Body of pancreas (tissue), 4 donors: ENCODE measurements at regions not wholly inside any gene's neighbourhood (a gene's known extent, or its start where the extent isn't known, plus 50 kb on each side); places are given as distances from the start of the nearest gene placed in this dataset.

Experiments used
- ATAC-seq: fragments of 150-250 bp; one replicate; pipeline ENCODE4 v1.9.1; 2016
- DNase-seq, 4 donors: peaks; one replicate each; pipeline ENCODE4 v3.0.0-alpha.2; 2019
- H3K27ac ChIP-seq, 4 donors: fragments of 200-600 bp; sonication (generic); 1 replicate in 3 of 4; 2 replicates in 1 of 4; pipeline versions ENCODE4 v1.5.1 to v1.6.1; 2016 to 2019; ENCODE audit warnings: mild to moderate bottlenecking in 1 of 4, mixed read lengths in 1 of 4, moderate library complexity in 1 of 4
- H3K27me3 ChIP-seq, 2 donors: fragments of 200-600 bp; sonication (generic); one replicate each; pipeline ENCODE4 v1.6.0; 2016; ENCODE audit warnings: mild to moderate bottlenecking in 1 of 2
- H3K36me3 ChIP-seq, 2 donors: fragments of 200-600 bp; sonication (generic); replicated peaks in 1 of 2; 2 replicates each; pipeline ENCODE4 v1.5.1; 2016; ENCODE audit warnings: low read depth in 2 of 2; ENCODE audit not compliant: insufficient read depth in 1 of 2
- H3K4me1 ChIP-seq: fragments of 200-600 bp; sonication (generic); one replicate; pipeline ENCODE4 v1.6.0; 2016
- H3K4me3 ChIP-seq, 2 donors: fragments of 200-600 bp; sonication (generic); 1 replicate in 1 of 2; 2 replicates in 1 of 2; pipeline ENCODE4 v1.5.1; 2016 to 2019
- H3K9me3 ChIP-seq, 3 donors: fragments of 200-600 bp; sonication (generic); 1 replicate in 2 of 3; 2 replicates in 1 of 3; pipeline ENCODE4 v1.5.1; 2016
- POLR2A ChIP-seq, 3 donors: fragments of 450-650 bp; IDR thresholded peaks; one replicate each; pipeline ENCODE4 v1.6.1; 2016; ENCODE audit warnings: antibody characterized with exemption in 3 of 3, mild to moderate bottlenecking in 2 of 3
- WGBS, 2 donors: methylation state at CpG; one replicate each; pipeline ENCODE4 v1.1.5; 2017; 5-methylcytosine and 5-hydroxymethylcytosine counted together
- intact Hi-C: fragments of 100-400 bp; cut with DNase I; formaldehyde crosslinking; loops from one replicate; pipeline ENCODE4 v1.15.1; 2023
- TF ChIP-seq, protein P1 (sequence below), 7 experiments: fragments of 450-650 bp in 4 of 7; fragments of 200-600 bp in 3 of 7; sonication (generic) in 3 of 7; IDR thresholded peaks; one replicate each; pipeline ENCODE4 v1.5.1; 2016 to 2019; ENCODE audit warnings: antibody characterized with exemption in 7 of 7

DNA sequence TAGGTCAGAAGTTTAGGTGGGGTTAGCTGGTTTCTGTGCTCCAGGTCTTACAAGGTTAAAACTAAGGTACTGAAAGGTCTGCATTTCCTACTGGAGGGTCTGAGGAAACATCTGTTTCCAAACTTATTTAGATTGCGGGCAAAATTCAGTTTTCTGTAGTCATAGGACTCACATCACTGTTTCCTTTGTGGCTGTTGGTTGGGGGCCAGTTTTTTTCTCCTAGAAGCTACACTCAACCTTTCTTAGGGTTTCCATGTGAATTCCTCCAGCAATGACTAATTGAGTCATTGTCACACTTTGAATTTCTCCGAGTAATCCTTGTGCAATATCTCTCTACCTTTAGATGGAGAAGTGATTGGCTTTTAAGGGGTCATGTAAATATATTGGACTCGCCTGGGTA, 773.4 kb upstream of the SLITRK1 start:
- ATAC-seq (no peak), DNase-seq (no peak)
- H3K4me1 ChIP-seq: peaks cover 10% of the 10 kb centered on the region
- 61 to 79% methylated on average over 3 of the region's 3 CpGs for WGBS, 2 donors
- TF ChIP-seq, protein P1, sequence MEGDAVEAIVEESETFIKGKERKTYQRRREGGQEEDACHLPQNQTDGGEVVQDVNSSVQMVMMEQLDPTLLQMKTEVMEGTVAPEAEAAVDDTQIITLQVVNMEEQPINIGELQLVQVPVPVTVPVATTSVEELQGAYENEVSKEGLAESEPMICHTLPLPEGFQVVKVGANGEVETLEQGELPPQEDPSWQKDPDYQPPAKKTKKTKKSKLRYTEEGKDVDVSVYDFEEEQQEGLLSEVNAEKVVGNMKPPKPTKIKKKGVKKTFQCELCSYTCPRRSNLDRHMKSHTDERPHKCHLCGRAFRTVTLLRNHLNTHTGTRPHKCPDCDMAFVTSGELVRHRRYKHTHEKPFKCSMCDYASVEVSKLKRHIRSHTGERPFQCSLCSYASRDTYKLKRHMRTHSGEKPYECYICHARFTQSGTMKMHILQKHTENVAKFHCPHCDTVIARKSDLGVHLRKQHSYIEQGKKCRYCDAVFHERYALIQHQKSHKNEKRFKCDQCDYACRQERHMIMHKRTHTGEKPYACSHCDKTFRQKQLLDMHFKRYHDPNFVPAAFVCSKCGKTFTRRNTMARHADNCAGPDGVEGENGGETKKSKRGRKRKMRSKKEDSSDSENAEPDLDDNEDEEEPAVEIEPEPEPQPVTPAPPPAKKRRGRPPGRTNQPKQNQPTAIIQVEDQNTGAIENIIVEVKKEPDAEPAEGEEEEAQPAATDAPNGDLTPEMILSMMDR (IDR thresholded peaks at IDR 0.05): no peak
- no peak for TF ChIP-seq POLR2A (IDR thresholded peaks at IDR 0.05)
- no peak overlapping the region for H3K27ac ChIP-seq
- intact Hi-C loops: no loop called here
- H3K27me3 ChIP-seq: no peaks in the 10 kb centered on the region
- no peak overlapping the region for H3K4me3 ChIP-seq
- no peaks in the 10 kb centered on the region for H3K9me3 ChIP-seq
- no peaks in the 10 kb centered on the region for H3K36me3 ChIP-seq

DNA sequence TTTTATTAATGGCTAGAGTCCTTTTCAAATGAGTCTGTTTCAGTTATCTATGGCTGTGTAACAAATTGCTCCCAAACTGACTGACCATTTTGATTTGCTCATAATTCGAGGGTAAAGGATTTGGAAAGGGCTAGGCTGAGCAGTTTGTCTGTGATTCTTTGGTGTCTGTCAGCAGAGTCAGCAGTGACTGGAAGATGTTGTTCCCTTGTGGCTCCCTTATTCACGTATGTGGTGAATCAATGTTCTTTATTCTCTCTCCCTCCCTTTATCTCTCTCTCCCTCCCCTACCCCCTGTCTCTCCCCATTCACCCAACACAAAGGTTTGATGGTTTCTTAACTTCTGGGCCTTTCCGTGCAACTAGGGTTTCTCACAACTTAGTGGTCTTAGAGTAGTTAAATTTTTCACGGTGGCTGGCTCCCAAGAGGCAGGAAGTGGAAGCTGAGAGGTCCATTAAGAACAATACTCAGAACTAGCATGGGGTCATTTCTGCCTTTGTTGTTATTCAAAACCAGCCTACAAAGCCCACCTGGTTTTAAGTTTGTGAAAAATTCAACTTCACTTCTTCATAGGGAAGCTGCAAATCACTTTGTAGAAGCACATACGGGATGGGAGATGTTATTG, 772.5 kb upstream of the SLITRK1 start:
- 72 to 73% methylated on average over 5 of the region's 5 CpGs for WGBS, 2 donors
- Histone ChIP-seq H3K27ac (no peak overlapping the region), H3K9me3 (no peaks in the 10 kb centered on the region), H3K4me3 (no peak overlapping the region), H3K4me1 (peaks cover 10% of the 10 kb centered on the region), H3K27me3 (no peaks in the 10 kb centered on the region), H3K36me3 (no peaks in the 10 kb centered on the region)
- ATAC-seq (no peak), DNase-seq (no peak)
- intact Hi-C loops: no loop called here
- TF ChIP-seq, protein P1 (IDR thresholded peaks at IDR 0.05): no peak
- TF ChIP-seq POLR2A (IDR thresholded peaks at IDR 0.05): no peak

DNA sequence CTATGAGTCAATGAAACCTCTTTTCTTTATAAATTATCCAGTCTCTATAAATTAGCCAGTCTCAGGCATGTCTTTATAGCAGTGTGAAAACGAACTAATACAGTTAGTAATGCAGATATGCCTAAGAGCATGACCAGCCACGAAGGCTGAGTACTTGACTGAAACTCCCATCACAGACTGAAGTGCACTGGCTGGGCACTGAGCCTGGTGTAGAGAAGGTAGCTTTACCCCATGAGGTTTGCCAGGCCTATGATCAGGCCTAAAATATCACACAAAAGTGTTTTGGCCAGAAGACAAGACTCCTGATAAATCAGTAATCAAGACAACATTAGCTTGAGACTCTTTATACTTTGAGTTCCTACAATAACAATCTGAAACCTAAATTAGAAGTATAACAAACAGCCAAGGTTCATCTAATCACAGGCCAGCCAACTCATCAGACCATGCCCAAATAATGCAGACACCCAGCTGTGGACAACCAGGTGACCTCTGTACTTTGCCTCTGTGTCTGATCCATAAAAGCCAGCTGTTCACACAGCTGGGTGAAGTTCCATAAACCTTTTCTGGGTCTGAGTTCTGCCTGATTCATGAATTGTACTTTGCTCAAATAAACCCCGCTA, 771.8 kb upstream of the SLITRK1 start:
- H3K4me1 ChIP-seq: peaks cover 7% of the 10 kb centered on the region
- H3K4me3 ChIP-seq: no peak overlapping the region
- WGBS, 2 donors: 80 to 81% methylated on average over 3 of the region's 3 CpGs
- H3K9me3 ChIP-seq: no peaks in the 10 kb centered on the region
- no peaks in the 10 kb centered on the region for H3K27me3 ChIP-seq
- TF ChIP-seq, protein P1 (IDR thresholded peaks at IDR 0.05): no peak
- no peak for TF ChIP-seq POLR2A (IDR thresholded peaks at IDR 0.05)
- no peak for ATAC-seq
- no peak overlapping the region for H3K27ac ChIP-seq
- no peak for DNase-seq
- no peaks in the 10 kb centered on the region for H3K36me3 ChIP-seq
- intact Hi-C loops: no loop called here

GRCh38 chr13:84651705-84652104, 769.4 kb upstream of the SLITRK1 start:
- ATAC-seq (no peak), DNase-seq (no peak)
- Histone ChIP-seq H3K4me1 (no peaks in the 10 kb centered on the region), H3K27ac (no peak overlapping the region), H3K36me3 (no peaks in the 10 kb centered on the region), H3K27me3 (no peaks in the 10 kb centered on the region), H3K4me3 (no peak overlapping the region), H3K9me3 (no peaks in the 10 kb centered on the region)
- intact Hi-C loops: no loop called here
- WGBS, 2 donors: 74 to 96% methylated on average over 3 of the region's 3 CpGs
- TF ChIP-seq, protein P1 (IDR thresholded peaks at IDR 0.05): no peak
- no peak for TF ChIP-seq POLR2A (IDR thresholded peaks at IDR 0.05)

- no peak overlapping the region for H3K4me3 ChIP-seq
- H3K9me3 ChIP-seq: no peaks in the 10 kb centered on the region
- no peaks in the 10 kb centered on the region for H3K36me3 ChIP-seq
- DNase-seq (peak; percentile 19 to 49 (median 25)), ATAC-seq (peak; percentile 42)
- TF ChIP-seq POLR2A (IDR thresholded peaks at IDR 0.05): no peak
- TF ChIP-seq, protein P1 (IDR thresholded peaks at IDR 0.05): no peak
- WGBS, 2 donors: 36 to 52% methylated on average over 5 of the region's 5 CpGs
- no peak overlapping the region for H3K27ac ChIP-seq
- H3K27me3 ChIP-seq: no peaks in the 10 kb centered on the region
- H3K4me1 ChIP-seq: no peaks in the 10 kb centered on the region
- intact Hi-C loops: no loop called here
Measured at GRCh38 chr13:84651288-84651687, 769.0 kb upstream of the SLITRK1 start.
